Fibroblast of lung (primary cell): ENCODE measurements at regions not wholly inside any gene's neighbourhood (a gene's known extent, or its start where the extent isn't known, plus 50 kb on each side); places are given as distances from the start of the nearest gene placed in this dataset.

ENCODE experiments used
- CTCF ChIP-seq, 2 donors: IDR thresholded peaks in 1 of 2; conservative IDR thresholded peaks in 1 of 2; 1 replicate in 1 of 2; 2 replicates in 1 of 2; pipeline ENCODE4 v1.5.1; 2011 to 2012; ENCODE audit warnings: low read length in 2 of 2, control low read depth in 1 of 2, inconsistent platforms in 1 of 2, low read depth in 1 of 2, mild to moderate bottlenecking in 1 of 2
- EZH2 ChIP-seq: IDR thresholded peaks from 2 replicates; pipeline ENCODE4 v1.5.1; 2012; ENCODE audit warnings: low read length, control low read depth, mild to moderate bottlenecking; ENCODE audit errors: missing control alignments

GRCh38 chr13:38602266-38602665, 84.6 kb upstream of the FREM2 start:
- TF ChIP-seq EZH2 (no peak), CTCF (conservative IDR thresholded peaks at IDR 0.05 in 1 of 2, IDR thresholded peaks at IDR 0.05 in 1 of 2; ENCODE audit: low read depth in 1 of 2, low read length in 2 of 2) (no peak)
